Kidney epithelial cell (primary cell): ENCODE measurements at regions not wholly inside any gene's neighbourhood (a gene's known extent, or its start where the extent isn't known, plus 50 kb on each side); places are given as distances from the start of the nearest gene placed in this dataset.

Source experiments
- DNase-seq: peaks from one replicate; pipeline ENCODE4 v3.0.0-alpha.2; 2010; ENCODE audit warnings: low read depth
- H3K27me3 ChIP-seq: 2 replicates; pipeline ENCODE4 v1.6.0; 2011; ENCODE audit warnings: low read length; ENCODE audit not compliant: control insufficient read depth, insufficient read depth
- H3K36me3 ChIP-seq: 2 replicates; pipeline ENCODE4 v1.5.1; 2011; ENCODE audit warnings: low read length; ENCODE audit not compliant: control insufficient read depth, insufficient read depth
- H3K4me3 ChIP-seq: 2 replicates; pipeline ENCODE4 v1.5.1; 2011; ENCODE audit warnings: low read depth, mild to moderate bottlenecking, control low read depth, low read length
- CTCF ChIP-seq: IDR thresholded peaks from 2 replicates; pipeline ENCODE4 v1.5.1; 2011; ENCODE audit warnings: mild to moderate bottlenecking, moderate library complexity, low read length, control low read depth, inconsistent platforms; ENCODE audit not compliant: insufficient read depth, poor library complexity, severe bottlenecking

DNA sequence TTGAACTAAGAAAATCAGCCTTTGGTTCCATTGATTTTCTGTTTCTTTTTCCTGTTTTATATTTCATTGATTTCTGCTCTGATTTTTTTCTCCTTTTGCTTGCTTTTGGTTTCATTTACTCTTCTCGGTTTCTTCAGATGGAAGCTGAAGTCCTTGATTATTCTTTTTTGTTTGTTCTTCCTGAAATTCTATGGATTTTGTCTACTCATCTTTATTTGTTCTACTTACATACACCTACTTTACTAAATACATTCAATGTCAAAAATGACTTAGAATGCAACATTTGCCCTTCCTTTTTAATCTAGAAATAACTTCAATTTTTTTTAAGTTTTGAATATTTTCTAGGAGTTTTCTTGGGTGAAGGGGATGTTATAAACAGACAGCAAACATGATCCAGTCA, 612.5 kb downstream of the METTL4 start:
- no peak overlapping the region for H3K4me3 ChIP-seq
- no peak for DNase-seq
- H3K36me3 ChIP-seq: no peaks in the 10 kb centered on the region
- no peaks in the 10 kb centered on the region for H3K27me3 ChIP-seq
- no peak for TF ChIP-seq CTCF

GRCh38 chr18:1965016-1965415, 606.3 kb downstream of the METTL4 start:
- Histone ChIP-seq H3K36me3 (no peaks in the 10 kb centered on the region), H3K27me3 (no peaks in the 10 kb centered on the region), H3K4me3 (no peak overlapping the region)
- TF ChIP-seq CTCF: no peak
- DNase-seq: no peak

- no peaks in the 10 kb centered on the region for H3K36me3 ChIP-seq
- TF ChIP-seq CTCF: no peak
- H3K27me3 ChIP-seq: no peaks in the 10 kb centered on the region
- no peak for DNase-seq
- no peak overlapping the region for H3K4me3 ChIP-seq
These were observed 605.8 kb downstream of the METTL4 start for GRCh38 chr18:1965541-1965940.

- no peak for TF ChIP-seq CTCF
- DNase-seq: no peak
- H3K36me3 ChIP-seq: no peaks in the 10 kb centered on the region
- H3K4me3 ChIP-seq: no peak overlapping the region
- no peaks in the 10 kb centered on the region for H3K27me3 ChIP-seq
These were observed 602.4 kb downstream of the METTL4 start for GRCh38 chr18:1968801-1969498.

DNA sequence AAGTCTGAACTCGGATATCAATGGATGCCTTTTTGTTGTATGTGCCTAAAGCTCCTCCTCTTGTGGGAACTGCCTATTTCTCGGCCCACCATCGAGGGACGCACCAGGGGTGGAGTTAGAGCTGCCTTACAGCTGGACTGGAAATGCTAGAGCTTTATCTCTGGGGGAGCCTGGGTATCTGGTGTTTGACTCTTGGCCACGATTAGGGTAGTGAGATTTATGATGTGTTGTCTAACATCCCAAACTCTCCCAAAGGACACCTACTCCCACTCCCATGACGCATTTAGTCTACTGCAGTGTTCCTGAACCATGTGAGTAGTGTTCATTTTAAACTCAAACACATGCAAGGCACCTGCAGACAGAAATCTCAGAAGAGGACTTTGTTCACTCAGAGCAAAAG, 594.8 kb downstream of the METTL4 start:
- TF ChIP-seq CTCF: no peak
- H3K36me3 ChIP-seq: no peaks in the 10 kb centered on the region
- DNase-seq: no peak
- H3K4me3 ChIP-seq: no peak overlapping the region
- H3K27me3 ChIP-seq: no peaks in the 10 kb centered on the region

DNA sequence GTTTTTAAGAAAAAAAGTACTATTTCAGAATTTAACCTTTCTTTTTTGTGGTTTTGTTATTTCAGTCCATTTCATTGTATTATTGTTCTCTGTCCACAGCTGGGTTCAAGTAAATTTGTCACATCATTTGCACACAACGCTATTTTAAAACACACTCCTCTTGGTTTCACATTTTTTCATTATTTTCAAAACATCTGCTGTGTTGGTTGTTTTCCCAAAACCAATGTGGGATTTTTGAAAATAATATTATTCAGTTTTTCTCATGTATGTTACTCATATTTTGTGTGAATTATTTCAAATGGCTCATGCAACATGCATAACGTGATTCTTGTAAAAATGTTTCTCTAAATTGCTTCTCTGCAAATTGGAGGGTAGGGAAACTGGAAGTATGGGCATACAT, 589.2 kb downstream of the METTL4 start:
- Histone ChIP-seq H3K36me3 (no peaks in the 10 kb centered on the region), H3K4me3 (no peak overlapping the region), H3K27me3 (no peaks in the 10 kb centered on the region)
- no peak for DNase-seq
- no peak for TF ChIP-seq CTCF
